NOMO-1 treated with DMSO at 0.1 percent for 48 hours (cell line): ENCODE measurements at regions not wholly inside any gene's neighbourhood (a gene's known extent, or its start where the extent isn't known, plus 50 kb on each side); places are given as distances from the start of the nearest gene placed in this dataset.
"Not testable (repeated sequence)": the region's sequence is repeated elsewhere in the genome, so short reads cannot be mapped to it uniquely, and the experiment has no call there.

Experiments used
- DNase-seq: peaks from one replicate; lab custom pipeline; 2025; ENCODE audit not compliant: unreplicated experiment; lab: John Stamatoyannopoulos, UW

GRCh38 chr20:22690616-22691179 is 106.3 kb upstream of the FOXA2 start:
- no peak for DNase-seq

GRCh38 chr20:22691369-22692118 is 107.2 kb upstream of the FOXA2 start:
- DNase-seq, result peak; percentile 74

GRCh38 chr20:22692119-22692475 is 107.7 kb upstream of the FOXA2 start:
- DNase-seq, result no peak

GRCh38 chr20:22692620-22693019 is 108.2 kb upstream of the FOXA2 start:
- DNase-seq, result not testable (repeated sequence)

GRCh38 chr20:22696759-22697158 is 112.4 kb upstream of the FOXA2 start:
- DNase-seq, result no peak

- no peak for DNase-seq
Measured at GRCh38 chr20:22698259-22698842, 114.0 kb upstream of the FOXA2 start.

GRCh38 chr20:22699396-22699795 is 115.0 kb upstream of the FOXA2 start:
- DNase-seq, result no peak

GRCh38 chr20:22700367-22700766 is 116.0 kb upstream of the FOXA2 start:
- DNase-seq, result no peak

- DNase-seq, result no peak
Measured at GRCh38 chr20:22701679-22702308, 117.4 kb upstream of the FOXA2 start.

- DNase-seq, result no peak
Measured at GRCh38 chr20:22703843-22704242, 119.5 kb upstream of the FOXA2 start.

GRCh38 chr20:22711971-22712755 is 127.8 kb upstream of the FOXA2 start:
- no peak for DNase-seq

- peak; percentile 49 for DNase-seq
Measured at GRCh38 chr20:22716821-22717351, 132.5 kb upstream of the FOXA2 start.

- no peak for DNase-seq
Measured at GRCh38 chr20:22717466-22717865, 133.1 kb upstream of the FOXA2 start.

GRCh38 chr20:22719167-22719591 is 134.8 kb upstream of the FOXA2 start:
- DNase-seq, result no peak

GRCh38 chr20:22720206-22720605 is 135.8 kb upstream of the FOXA2 start:
- DNase-seq, result no peak

GRCh38 chr20:22722811-22723210 is 138.4 kb upstream of the FOXA2 start:
- DNase-seq, result no peak

GRCh38 chr20:22723659-22724058 is 139.3 kb upstream of the FOXA2 start:
- DNase-seq, result no peak

- DNase-seq, result no peak
Measured at GRCh38 chr20:22728146-22728745, 143.9 kb upstream of the FOXA2 start.

GRCh38 chr20:22729180-22729579 is 144.8 kb upstream of the FOXA2 start:
- DNase-seq, result no peak

GRCh38 chr20:22729616-22730236 is 145.4 kb upstream of the FOXA2 start:
- no peak for DNase-seq
